H9 (cell line): ENCODE measurements at regions not wholly inside any gene's neighbourhood (a gene's known extent, or its start where the extent isn't known, plus 50 kb on each side); places are given as distances from the start of the nearest gene placed in this dataset.

ENCODE experiments used
- DNase-seq: peaks from one replicate; pipeline ENCODE4 v3.0.0-alpha.2; 2017
- H2AFZ ChIP-seq: one replicate; pipeline ENCODE4 v1.6.1; 2013; ENCODE audit warnings: mild to moderate bottlenecking, low read length, control low read depth, moderate library complexity
- H2AK5ac ChIP-seq: 2 replicates; pipeline ENCODE4 v1.6.1; 2013; ENCODE audit warnings: low read length, control low read depth, mixed read lengths; ENCODE audit not compliant: insufficient read length
- H2BK120ac ChIP-seq: one replicate; pipeline ENCODE4 v1.6.1; 2013; ENCODE audit warnings: low read depth, mild to moderate bottlenecking, low read length, control low read depth, inconsistent platforms; ENCODE audit not compliant: poor library complexity, severe bottlenecking
- H2BK12ac ChIP-seq: 2 replicates; pipeline ENCODE4 v1.6.1; 2013; ENCODE audit warnings: low read length, control low read depth, mixed read lengths, low read depth; ENCODE audit not compliant: insufficient read length
- H2BK15ac ChIP-seq: 2 replicates; pipeline ENCODE4 v1.6.1; 2013; ENCODE audit warnings: low read depth, low read length, control low read depth
- H2BK20ac ChIP-seq: one replicate; pipeline ENCODE4 v1.6.1; 2013; ENCODE audit warnings: low read depth, mild to moderate bottlenecking, low read length, control low read depth, inconsistent platforms; ENCODE audit not compliant: poor library complexity, severe bottlenecking
- H2BK5ac ChIP-seq: 2 replicates; pipeline ENCODE4 v1.6.1; 2013; ENCODE audit warnings: low read length, control low read depth, mixed read lengths; ENCODE audit not compliant: insufficient read length
- H3K14ac ChIP-seq: 2 replicates; pipeline ENCODE4 v1.6.1; 2013; ENCODE audit warnings: low read length, control low read depth; ENCODE audit not compliant: insufficient read depth
- H3K18ac ChIP-seq: 2 replicates; pipeline ENCODE4 v1.6.1; 2013; ENCODE audit warnings: low read depth, mild to moderate bottlenecking, mixed read lengths, low read length, control low read depth; ENCODE audit not compliant: insufficient read length
- H3K23ac ChIP-seq: 2 replicates; pipeline ENCODE4 v1.6.1; 2013; ENCODE audit warnings: low read length, control low read depth, mixed read lengths, low read depth; ENCODE audit not compliant: insufficient read length
- H3K23me2 ChIP-seq: 2 replicates; pipeline ENCODE4 v1.6.1; 2013; ENCODE audit warnings: low read depth, mild to moderate bottlenecking, mixed read lengths, low read length, control low read depth; ENCODE audit not compliant: insufficient read length, poor library complexity, severe bottlenecking
- H3K27ac ChIP-seq: 2 replicates; pipeline ENCODE4 v1.5.1; 2013; ENCODE audit warnings: low read length, control low read depth, mixed read lengths, low read depth; ENCODE audit not compliant: insufficient read length
- H3K27me3 ChIP-seq: 2 replicates; pipeline ENCODE4 v1.6.1; 2013; ENCODE audit warnings: low read length, control low read depth, inconsistent platforms; ENCODE audit not compliant: insufficient read depth
- H3K4ac ChIP-seq: 2 replicates; pipeline ENCODE4 v1.6.1; 2013; ENCODE audit warnings: low read depth, mild to moderate bottlenecking, control low read depth, inconsistent platforms, low read length, moderate library complexity
- H3K4me1 ChIP-seq: 2 replicates; pipeline ENCODE4 v1.6.1; 2013; ENCODE audit warnings: low read length, control low read depth, inconsistent platforms; ENCODE audit not compliant: insufficient read depth
- H3K4me2 ChIP-seq: 2 replicates; pipeline ENCODE4 v1.6.1; 2013; ENCODE audit warnings: low read length, control low read depth, mixed read lengths; ENCODE audit not compliant: insufficient read length, insufficient read depth
- H3K56ac ChIP-seq: 2 replicates; pipeline ENCODE4 v1.6.1; 2013; ENCODE audit warnings: low read depth, mild to moderate bottlenecking, mixed read lengths, low read length, control low read depth; ENCODE audit not compliant: insufficient read length
- H3K79me1 ChIP-seq: 2 replicates; pipeline ENCODE4 v1.6.1; 2013; ENCODE audit warnings: low read depth, mild to moderate bottlenecking, moderate library complexity, low read length, control low read depth, inconsistent platforms; ENCODE audit not compliant: insufficient read depth, poor library complexity, severe bottlenecking
- H3K79me2 ChIP-seq: 2 replicates; pipeline ENCODE4 v1.6.1; 2013; ENCODE audit warnings: low read length, control low read depth, inconsistent platforms; ENCODE audit not compliant: insufficient read depth
- H3K9ac ChIP-seq: 2 replicates; pipeline ENCODE4 v1.6.1; 2013; ENCODE audit warnings: low read length, control low read depth, mixed read lengths; ENCODE audit not compliant: insufficient read length; ENCODE audit errors: extremely low read depth
- H3K9me3 ChIP-seq: one replicate; pipeline ENCODE4 v1.6.1; 2013; ENCODE audit warnings: low read depth, low read length, inconsistent platforms; ENCODE audit not compliant: control insufficient read depth
- H3T11ph ChIP-seq: one replicate; pipeline ENCODE4 v1.6.1; 2013; ENCODE audit warnings: mild to moderate bottlenecking, low read length, control low read depth, inconsistent platforms
- H4K20me1 ChIP-seq: one replicate; pipeline ENCODE4 v1.6.1; 2013; ENCODE audit not compliant: control insufficient read depth, insufficient read length, insufficient read depth
- H4K5ac ChIP-seq: 2 replicates; pipeline ENCODE4 v1.6.1; 2013; ENCODE audit warnings: low read depth, mild to moderate bottlenecking, mixed read lengths, low read length, control low read depth; ENCODE audit not compliant: insufficient read length
- H4K8ac ChIP-seq: replicated peaks from 2 replicates; pipeline ENCODE4 v1.6.1; 2013; ENCODE audit warnings: low read length, control low read depth, mixed read lengths, low read depth; ENCODE audit not compliant: insufficient read length
- H4K91ac ChIP-seq: 2 replicates; pipeline ENCODE4 v1.6.1; 2013; ENCODE audit warnings: low read depth, mild to moderate bottlenecking, moderate library complexity, mixed read lengths, low read length, control low read depth; ENCODE audit not compliant: insufficient read length
- H3K27ac Mint-ChIP-seq, 3 experiments: 2 replicates in 2 of 3; 3 replicates in 1 of 3; pipeline ENCODE4 v1.8.0; 2020 to 2021; ENCODE audit warnings: mixed read lengths in 3 of 3, mild to moderate bottlenecking in 1 of 3, moderate library complexity in 1 of 3
- H3K27me3 Mint-ChIP-seq: 2 replicates; pipeline ENCODE4 v1.8.0; 2021; ENCODE audit warnings: low read depth, mild to moderate bottlenecking, moderate library complexity, mixed read lengths
- H3K36me3 Mint-ChIP-seq, 3 experiments: 2 replicates in 2 of 3; 3 replicates in 1 of 3; pipeline ENCODE4 v1.8.0; 2020 to 2021; ENCODE audit warnings: low read depth in 3 of 3, mixed read lengths in 3 of 3; ENCODE audit not compliant: insufficient read depth in 1 of 3
- H3K4me1 Mint-ChIP-seq, 2 experiments: 2 replicates each; pipeline ENCODE4 v1.8.0; 2020; ENCODE audit warnings: mixed read lengths in 2 of 2
- H3K4me3 Mint-ChIP-seq, 2 experiments: 2 replicates in 1 of 2; 3 replicates in 1 of 2; pipeline ENCODE4 v1.8.0; 2020 to 2021; ENCODE audit warnings: mild to moderate bottlenecking in 2 of 2, mixed read lengths in 2 of 2, moderate library complexity in 1 of 2
- H3K9me3 Mint-ChIP-seq, 2 experiments: 2 replicates in 1 of 2; 3 replicates in 1 of 2; pipeline ENCODE4 v1.8.0; 2020; ENCODE audit warnings: mild to moderate bottlenecking in 2 of 2, mixed read lengths in 2 of 2, moderate library complexity in 1 of 2
- WGBS: extraction: QIAGEN DNeasy Blood & Tissue Kit; methylation state at CpG from one replicate; pipeline ENCODE4 v1.1.7; 2013; ENCODE audit warnings: missing lambda C conversion rate, low lambda C conversion rate, mixed read lengths; ENCODE audit not compliant: insufficient read length; ENCODE audit errors: extremely low coverage; 5-methylcytosine and 5-hydroxymethylcytosine counted together
- TF ChIP-seq, protein P1 (sequence below): fragments of 200-600 bp; sonication (generic); conservative IDR thresholded peaks from 3 replicates; pipeline ENCODE4 v1.8.0; 2021; ENCODE audit warnings: antibody characterized with exemption, mild to moderate bottlenecking

DNA sequence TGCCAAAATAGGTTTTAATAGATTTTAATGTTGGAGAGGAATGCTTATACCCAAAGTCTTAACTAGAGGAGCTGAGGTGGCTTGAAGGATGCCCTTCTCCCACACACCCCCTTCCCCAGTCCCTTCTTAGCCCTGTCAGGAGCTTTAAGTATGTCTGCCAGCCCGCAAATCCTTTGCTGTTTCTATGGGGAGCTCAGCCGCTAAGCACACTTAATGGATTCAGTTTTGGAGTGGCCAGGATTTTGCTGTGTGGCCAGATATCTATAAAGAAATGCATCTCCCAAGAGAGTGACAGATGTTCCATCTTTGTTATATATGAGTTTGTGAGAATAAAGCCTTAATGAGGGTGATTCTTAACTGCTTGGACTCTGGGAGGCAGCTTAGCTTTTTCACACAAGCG, 152.9 kb upstream of the ZNF32 start:
- no peaks in the 10 kb centered on the region for H3K4me1 ChIP-seq
- H2BK5ac ChIP-seq: no peak overlapping the region
- no peak overlapping the region for H2BK12ac ChIP-seq
- no peak overlapping the region for H4K5ac ChIP-seq
- H3K27ac ChIP-seq: no peak overlapping the region
- TF ChIP-seq, protein P1, sequence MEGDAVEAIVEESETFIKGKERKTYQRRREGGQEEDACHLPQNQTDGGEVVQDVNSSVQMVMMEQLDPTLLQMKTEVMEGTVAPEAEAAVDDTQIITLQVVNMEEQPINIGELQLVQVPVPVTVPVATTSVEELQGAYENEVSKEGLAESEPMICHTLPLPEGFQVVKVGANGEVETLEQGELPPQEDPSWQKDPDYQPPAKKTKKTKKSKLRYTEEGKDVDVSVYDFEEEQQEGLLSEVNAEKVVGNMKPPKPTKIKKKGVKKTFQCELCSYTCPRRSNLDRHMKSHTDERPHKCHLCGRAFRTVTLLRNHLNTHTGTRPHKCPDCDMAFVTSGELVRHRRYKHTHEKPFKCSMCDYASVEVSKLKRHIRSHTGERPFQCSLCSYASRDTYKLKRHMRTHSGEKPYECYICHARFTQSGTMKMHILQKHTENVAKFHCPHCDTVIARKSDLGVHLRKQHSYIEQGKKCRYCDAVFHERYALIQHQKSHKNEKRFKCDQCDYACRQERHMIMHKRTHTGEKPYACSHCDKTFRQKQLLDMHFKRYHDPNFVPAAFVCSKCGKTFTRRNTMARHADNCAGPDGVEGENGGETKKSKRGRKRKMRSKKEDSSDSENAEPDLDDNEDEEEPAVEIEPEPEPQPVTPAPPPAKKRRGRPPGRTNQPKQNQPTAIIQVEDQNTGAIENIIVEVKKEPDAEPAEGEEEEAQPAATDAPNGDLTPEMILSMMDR: no peak
- H3K4me1 Mint-ChIP-seq: peaks cover 3% of the 10 kb centered on the region in 2 experiments; a peak in 2 of 4 replicates
- no peaks in the 10 kb centered on the region for H3K79me2 ChIP-seq
- no peak overlapping the region for H3K18ac ChIP-seq
- no peak overlapping the region for H4K8ac ChIP-seq
- no peak overlapping the region for H3K4me2 ChIP-seq
- no peak overlapping the region for H2AK5ac ChIP-seq
- H3K14ac ChIP-seq: no peak overlapping the region
- no peaks in the 10 kb centered on the region for H3K27me3 ChIP-seq
- H3K4me3 Mint-ChIP-seq: no peak overlapping the region
- no peaks in the 10 kb centered on the region for H4K20me1 ChIP-seq
- no peak overlapping the region for H3K56ac ChIP-seq
- no peak overlapping the region for H2BK15ac ChIP-seq
- H3K27me3 Mint-ChIP-seq: peaks cover 2% of the 10 kb centered on the region; the same call in 1 of the 2 replicates
- no peaks in the 10 kb centered on the region; a peak in 1 of 7 replicates for H3K36me3 Mint-ChIP-seq
- no peaks in the 10 kb centered on the region; a peak in 1 of 5 replicates for H3K9me3 Mint-ChIP-seq
- H3K79me1 ChIP-seq: no peaks in the 10 kb centered on the region
- no peak overlapping the region for H2BK20ac ChIP-seq
- H3K23me2 ChIP-seq: no peaks in the 10 kb centered on the region
- H3K4ac ChIP-seq: no peak overlapping the region
- no peak overlapping the region for H2AFZ ChIP-seq
- no CpG with 5 or more reads among the region's 3 CpGs for WGBS
- H3K23ac ChIP-seq: no peak overlapping the region
- H2BK120ac ChIP-seq: no peak overlapping the region
- no peak overlapping the region for H3K9ac ChIP-seq
- H3K9me3 ChIP-seq: no peaks in the 10 kb centered on the region
- no peak for DNase-seq
- no peak overlapping the region for H4K91ac ChIP-seq
- no peak overlapping the region for H3T11ph ChIP-seq
- H3K27ac Mint-ChIP-seq: no peak overlapping the region
